G401.6 (cell line): ENCODE measurements at regions not wholly inside any gene's neighbourhood (a gene's known extent, or its start where the extent isn't known, plus 50 kb on each side); places are given as distances from the start of the nearest gene placed in this dataset.

Experiments used
- FAIRE-seq: peaks from 2 replicates; lab custom pipeline; 2012; peaks lifted over from hg19 to GRCh38; lab: Jason Lieb, UNC

DNA sequence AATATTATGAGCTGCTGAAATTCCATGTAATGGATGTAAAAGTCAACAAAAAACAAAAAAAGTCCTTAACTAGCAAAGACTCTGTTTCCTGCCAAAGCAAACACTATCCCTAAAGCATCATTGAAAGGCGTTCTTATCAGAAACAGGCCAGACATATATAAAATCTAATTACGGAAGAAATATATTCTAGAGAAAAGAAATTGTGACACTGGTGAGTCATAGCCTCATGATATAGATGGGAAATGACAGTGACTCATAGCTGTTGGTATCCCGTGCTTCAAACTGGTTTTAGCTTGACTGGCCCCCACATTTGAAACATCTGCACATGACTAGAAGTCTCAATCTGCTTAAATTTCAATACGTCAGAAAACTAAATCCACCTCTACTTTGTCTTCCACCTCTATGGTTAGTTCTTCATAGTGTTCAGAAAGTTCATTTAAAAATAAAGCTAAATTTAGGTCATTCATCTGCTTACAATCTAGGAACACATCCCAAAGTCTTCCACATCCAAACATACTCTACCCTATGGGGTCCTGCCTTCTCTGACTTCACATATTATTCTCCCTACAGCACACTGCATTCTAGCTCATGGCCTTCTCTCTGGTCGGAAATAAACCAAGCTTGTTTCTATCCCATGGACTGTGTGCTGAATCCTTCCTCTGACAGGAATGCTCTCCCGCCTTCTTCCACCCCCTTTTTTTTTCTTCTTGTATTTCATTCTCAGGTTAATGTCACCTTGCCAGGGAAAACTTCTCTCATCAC, 456.3 kb upstream of the ARRDC4 start:
- no peak for FAIRE-seq

GRCh38 chr15:97517737-97518136, 442.8 kb upstream of the ARRDC4 start:
- FAIRE-seq, result no peak

DNA sequence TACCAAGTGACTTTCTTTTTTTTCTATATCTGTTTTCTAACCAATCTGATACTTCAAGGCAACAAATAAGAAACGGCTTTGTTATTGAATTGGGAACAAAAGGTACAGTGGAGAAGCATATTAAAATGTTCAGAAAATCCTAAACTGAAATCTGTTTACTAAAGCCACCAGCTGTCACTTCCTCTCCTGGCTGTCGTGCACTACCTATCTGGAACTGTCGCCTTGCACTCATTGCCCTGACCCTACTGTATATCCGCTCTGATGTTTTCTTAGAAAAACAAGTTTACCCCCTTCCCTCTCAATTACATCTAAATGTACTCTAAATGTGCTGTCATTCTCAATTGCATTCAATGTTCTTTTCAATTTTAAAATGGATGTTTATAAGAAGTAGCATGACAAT, 439.8 kb upstream of the ARRDC4 start:
- no peak for FAIRE-seq

- no peak for FAIRE-seq
Measured at GRCh38 chr15:97521381-97522285, 438.9 kb upstream of the ARRDC4 start.

DNA sequence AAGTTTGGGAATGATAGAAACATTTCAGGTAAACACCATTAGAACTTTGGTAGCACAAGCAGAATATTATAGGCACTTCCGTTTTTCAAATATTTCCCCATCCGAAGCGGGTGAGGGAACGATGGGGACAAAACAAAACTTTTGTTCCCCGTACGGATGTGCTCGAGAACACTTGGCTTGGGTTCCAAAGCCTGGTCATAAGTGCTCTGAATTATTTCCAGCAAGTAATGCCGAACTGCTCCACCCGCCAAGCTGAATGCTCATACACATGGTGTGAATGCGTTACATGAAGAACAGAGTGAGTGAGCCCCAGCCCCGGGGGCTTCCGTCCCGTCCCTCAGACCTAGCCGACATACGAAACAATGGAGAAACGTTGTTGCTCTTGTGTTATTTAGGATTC, 438.2 kb upstream of the ARRDC4 start:
- FAIRE-seq, result no peak

DNA sequence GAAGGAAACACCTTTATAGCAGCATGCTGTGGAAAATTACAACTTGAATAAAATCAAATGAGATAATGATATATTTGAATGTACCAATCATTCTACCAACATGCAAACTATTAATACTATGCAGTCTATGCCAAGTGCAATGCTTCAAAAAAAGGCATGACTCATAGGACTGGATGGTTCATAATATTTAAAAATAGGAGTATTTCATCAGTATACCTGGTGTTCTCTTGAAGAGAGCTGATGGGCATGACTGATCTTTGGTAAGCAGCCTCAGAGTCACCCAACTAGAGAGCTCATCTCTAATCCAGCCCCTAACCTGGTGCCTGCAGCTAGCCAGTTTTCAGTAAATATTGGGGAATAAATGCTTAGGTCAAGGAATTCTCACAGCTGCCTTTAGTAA, 434.7 kb upstream of the ARRDC4 start:
- no peak for FAIRE-seq

- FAIRE-seq, result no peak
Measured at GRCh38 chr15:97528238-97528637, 432.3 kb upstream of the ARRDC4 start.

- FAIRE-seq, result no peak
Measured at GRCh38 chr15:97545799-97546198, 414.7 kb upstream of the ARRDC4 start.

DNA sequence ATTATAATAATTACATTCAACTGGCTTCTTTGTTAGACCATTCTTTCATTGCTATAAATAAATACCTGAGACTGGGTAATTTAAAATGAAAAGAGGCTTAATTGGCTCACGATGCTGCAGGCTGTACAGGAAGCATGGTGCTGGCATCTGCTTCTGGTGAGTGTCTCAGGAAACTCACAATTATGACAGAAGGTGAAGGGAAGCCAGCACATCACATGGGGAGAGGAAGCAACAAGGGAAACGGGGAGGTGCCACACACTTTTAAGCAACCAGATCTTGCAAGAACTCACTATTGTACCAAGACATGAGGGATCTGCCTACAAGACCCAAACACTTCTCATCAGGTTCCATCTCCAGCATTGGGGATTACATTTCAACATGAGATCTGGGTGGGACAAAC, 413.1 kb upstream of the ARRDC4 start:
- FAIRE-seq, result no peak

GRCh38 chr15:97561529-97561928, 399.0 kb upstream of the ARRDC4 start:
- FAIRE-seq, result no peak

DNA sequence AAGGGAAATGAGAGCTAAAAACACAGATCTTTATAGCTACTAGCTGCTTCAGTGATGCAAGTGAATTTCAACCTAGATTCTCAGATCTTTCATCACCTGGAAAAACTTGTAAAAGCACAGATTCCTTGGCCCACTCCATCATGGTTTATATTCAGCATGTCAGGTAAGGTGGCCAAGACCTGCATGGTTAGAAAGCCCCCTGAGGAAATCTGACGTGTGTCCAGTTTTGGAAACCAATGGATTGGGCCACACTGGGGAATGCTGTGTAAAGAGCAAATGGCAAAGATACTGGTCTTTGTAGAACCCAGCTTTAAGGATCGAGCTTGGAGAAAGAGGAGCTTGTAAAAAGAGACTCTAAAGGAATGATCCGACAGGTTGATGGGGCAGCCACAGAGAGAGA, 397.0 kb upstream of the ARRDC4 start:
- FAIRE-seq, result no peak

GRCh38 chr15:97566961-97567360, 393.5 kb upstream of the ARRDC4 start:
- FAIRE-seq, result no peak

DNA sequence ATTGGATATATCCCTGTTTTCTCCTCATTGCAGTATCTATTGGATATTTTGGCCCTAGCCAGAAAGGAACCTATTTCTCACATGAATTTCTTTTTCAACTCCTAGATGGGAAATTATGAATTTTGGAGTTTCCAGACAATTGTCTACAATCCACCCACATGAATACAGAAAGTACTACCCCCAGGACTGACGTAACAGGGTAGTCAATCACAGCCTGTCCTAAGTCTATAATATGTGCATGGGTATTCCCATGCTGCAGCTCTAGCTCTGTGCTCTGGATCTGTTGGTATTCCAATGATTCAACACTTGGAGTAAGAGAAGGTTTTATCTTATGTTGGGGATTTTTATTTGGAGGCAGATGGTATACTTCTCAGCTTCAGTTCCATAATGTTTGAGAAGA, 393.1 kb upstream of the ARRDC4 start:
- no peak for FAIRE-seq

- no peak for FAIRE-seq
Measured at GRCh38 chr15:97576929-97577645, 383.4 kb upstream of the ARRDC4 start.

GRCh38 chr15:97585408-97585807, 375.1 kb upstream of the ARRDC4 start:
- no peak for FAIRE-seq

GRCh38 chr15:97592778-97593177, 367.7 kb upstream of the ARRDC4 start:
- FAIRE-seq, result no peak

- FAIRE-seq, result no peak
Measured at GRCh38 chr15:97597801-97598200, 362.7 kb upstream of the ARRDC4 start.

DNA sequence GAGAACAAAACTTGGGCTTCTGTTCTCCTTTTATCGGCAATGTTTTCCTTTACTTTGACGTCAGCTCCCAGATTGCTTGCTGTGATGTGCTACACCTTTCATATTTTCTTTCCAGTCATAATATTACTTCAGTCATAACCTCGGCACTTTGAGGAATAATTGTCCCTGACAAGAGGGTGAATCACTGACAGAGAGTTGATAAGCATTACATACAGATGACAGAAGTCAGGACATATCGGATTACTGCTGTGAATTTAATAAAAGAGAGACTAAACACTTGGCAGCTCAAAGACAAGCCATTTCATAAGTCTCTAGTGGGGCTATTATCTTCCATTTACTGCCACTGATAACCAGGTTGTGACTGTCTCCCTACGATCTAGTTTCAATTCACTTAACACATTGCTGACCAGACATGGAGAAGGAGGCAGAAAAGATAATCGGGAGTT, 362.1 kb upstream of the ARRDC4 start:
- no peak for FAIRE-seq

DNA sequence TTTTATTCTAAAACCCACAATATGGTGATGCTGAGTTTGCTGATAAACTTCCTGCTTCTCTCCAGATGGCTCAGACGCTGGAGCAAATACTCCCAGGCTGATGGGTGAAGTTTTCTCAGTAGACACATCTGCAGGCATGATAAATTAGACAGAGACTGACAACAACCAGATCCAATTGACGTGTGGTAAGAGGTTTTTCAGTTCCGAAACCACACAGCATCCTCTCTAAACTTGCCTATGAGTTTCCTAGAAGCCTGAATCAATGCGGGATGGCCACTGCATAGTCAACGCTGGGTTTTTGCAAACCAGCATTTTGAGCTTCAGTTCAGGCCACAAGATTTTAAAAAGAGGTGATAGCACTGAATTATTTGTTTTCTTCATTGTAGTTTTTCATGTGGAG, 360.3 kb upstream of the ARRDC4 start:
- FAIRE-seq, result no peak

DNA sequence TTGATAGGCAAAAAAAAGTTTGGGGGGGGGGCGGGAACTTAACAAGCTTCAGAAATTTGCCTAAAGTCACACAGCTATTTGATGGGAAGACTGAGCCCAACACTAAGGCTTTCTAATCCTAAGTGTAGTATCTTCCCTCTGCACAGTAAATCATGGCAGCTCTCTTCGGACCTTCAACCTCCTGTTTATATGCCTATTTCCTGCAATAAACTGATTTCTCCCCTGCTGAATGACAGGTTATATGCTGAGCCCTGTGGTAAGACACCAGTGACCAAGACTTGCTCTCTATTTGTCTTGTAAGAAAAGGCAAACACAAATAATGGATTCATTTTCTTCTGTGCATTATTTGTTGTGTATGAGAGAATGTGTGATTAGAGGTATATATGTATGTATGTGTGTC, 355.8 kb upstream of the ARRDC4 start:
- no peak for FAIRE-seq

GRCh38 chr15:97615114-97615513, 345.4 kb upstream of the ARRDC4 start:
- no peak for FAIRE-seq

DNA sequence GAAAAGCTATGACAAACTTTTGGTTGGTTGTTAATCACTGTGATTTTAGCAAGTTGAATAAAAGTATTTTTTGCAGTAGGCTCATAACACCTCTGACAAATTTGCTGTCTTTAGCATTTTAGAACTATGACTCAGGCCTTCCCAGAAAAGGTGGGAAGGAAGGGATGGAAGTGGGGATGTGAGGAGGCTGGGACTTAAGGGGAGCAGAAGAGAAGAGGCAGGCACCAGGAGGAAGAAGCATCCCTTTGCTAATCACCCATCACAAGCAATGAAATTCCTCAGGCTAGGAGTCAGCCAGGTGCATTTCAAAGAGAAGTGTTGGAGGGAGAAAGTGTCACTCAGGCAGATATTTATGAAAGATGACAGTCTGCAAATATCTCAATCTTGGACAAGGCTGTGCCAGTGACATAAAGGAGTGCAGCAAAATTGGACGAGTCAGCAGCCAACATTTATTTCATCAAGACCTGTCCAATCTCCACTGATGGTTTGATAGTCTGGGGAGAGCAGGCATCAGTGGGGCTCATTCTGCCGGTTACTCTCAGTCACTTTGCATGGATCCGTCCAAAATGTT, 337.3 kb upstream of the ARRDC4 start:
- no peak for FAIRE-seq

- FAIRE-seq, result no peak
Measured at GRCh38 chr15:97627634-97628033, 332.9 kb upstream of the ARRDC4 start.
